OCI-LY3 (cell line): ENCODE measurements at regions not wholly inside any gene's neighbourhood (a gene's known extent, or its start where the extent isn't known, plus 50 kb on each side); places are given as distances from the start of the nearest gene placed in this dataset.

ENCODE experiments used
- H2AFZ ChIP-seq: fragments of 200-600, 300-600 bp; shearing (Covaris generic); 2 replicates; pipeline ENCODE4 v1.6.0; 2014; ENCODE audit warnings: antibody characterized with exemption, low read depth, low read length
- H3K27ac ChIP-seq: fragments of 200-600, 300-600 bp; sonication (generic); 2 replicates; pipeline ENCODE4 v1.5.1; 2014; ENCODE audit warnings: mild to moderate bottlenecking, low read length, moderate library complexity, mixed read lengths
- H3K27me3 ChIP-seq: fragments of 200-600, 300-600 bp; sonication (generic); 2 replicates; pipeline ENCODE4 v1.6.1; 2014; ENCODE audit warnings: low read depth, low read length, mixed read lengths
- H3K36me3 ChIP-seq: fragments of 200-600, 300-600 bp; sonication (generic); replicated peaks from 2 replicates; pipeline ENCODE3; 2014; ENCODE audit warnings: low read depth, low read length, mixed read lengths
- H3K4me1 ChIP-seq: fragments of 300-600, 200-600 bp; sonication (generic); 2 replicates; pipeline ENCODE4 v1.6.1; 2014; ENCODE audit warnings: low read length, mixed read lengths
- H3K4me2 ChIP-seq: fragments of 200-600, 300-600 bp; sonication (generic); 2 replicates; pipeline ENCODE4 v1.6.1; 2014; ENCODE audit warnings: low read length, mixed read lengths
- H3K4me3 ChIP-seq: fragments of 300-600, 200-600 bp; sonication (generic); 2 replicates; pipeline ENCODE4 v1.5.1; 2014; ENCODE audit warnings: antibody characterized with exemption, mild to moderate bottlenecking, low read length, moderate library complexity
- H3K79me2 ChIP-seq: fragments of 300-600, 200-600 bp; shearing (Covaris generic); 2 replicates; pipeline ENCODE4 v1.6.1; 2014; ENCODE audit warnings: mild to moderate bottlenecking, low read length, mixed read lengths
- H3K9ac ChIP-seq: fragments of 300-600, 200-600 bp; shearing (Covaris generic); 2 replicates; pipeline ENCODE4 v1.6.0; 2014; ENCODE audit warnings: mild to moderate bottlenecking, low read length, moderate library complexity
- H3K9me3 ChIP-seq: fragments of 200-600, 300-600 bp; shearing (Covaris generic); 2 replicates; pipeline ENCODE4 v1.6.1; 2014; ENCODE audit warnings: low read length, mixed read lengths; ENCODE audit not compliant: insufficient read depth
- H4K20me1 ChIP-seq: fragments of 200-600, 300-600 bp; sonication (generic); 2 replicates; pipeline ENCODE4 v1.6.1; 2016; ENCODE audit warnings: low read length, mixed read lengths; ENCODE audit not compliant: insufficient read depth
- EZH2phosphoT487 ChIP-seq: fragments of 200-600 bp; shearing (Covaris generic); IDR thresholded peaks from 2 replicates; pipeline ENCODE4 v1.6.1; 2018; ENCODE audit warnings: antibody characterized with exemption, mixed run types, low read depth
- TF ChIP-seq, protein P1 (sequence below): fragments of 200-600, 300-600 bp; sonication (generic); IDR thresholded peaks from 2 replicates; pipeline ENCODE4 v1.5.1; 2014; ENCODE audit warnings: antibody characterized with exemption, low read length, low read depth

DNA sequence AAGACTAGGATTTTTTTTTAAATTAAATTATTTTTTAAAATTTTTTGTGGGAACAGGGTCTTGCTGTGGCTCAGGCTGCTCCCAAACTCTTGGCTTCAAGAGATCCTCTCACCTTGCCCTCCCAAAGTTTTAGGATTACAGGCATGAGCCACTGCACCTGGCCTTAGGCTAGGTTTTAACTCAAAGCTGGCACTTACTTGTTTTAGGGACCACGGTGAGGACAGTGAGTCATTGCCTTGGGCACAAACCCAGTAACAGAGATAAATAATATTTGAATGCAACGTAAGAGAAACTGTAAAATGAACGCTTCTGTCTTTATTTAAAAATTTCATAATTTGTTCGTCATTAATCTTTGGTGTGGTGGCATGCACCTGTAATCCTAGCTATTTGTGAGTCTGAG, 96.6 kb downstream of the GATA3 start:
- H3K36me3 ChIP-seq: no peaks in the 10 kb centered on the region
- peaks cover 6% of the 10 kb centered on the region; the same call in 1 of the 2 replicates for H3K27me3 ChIP-seq
- no peak overlapping the region for H3K9ac ChIP-seq
- no peak overlapping the region for H3K27ac ChIP-seq
- no peak for TF ChIP-seq EZH2phosphoT487
- TF ChIP-seq, protein P1, sequence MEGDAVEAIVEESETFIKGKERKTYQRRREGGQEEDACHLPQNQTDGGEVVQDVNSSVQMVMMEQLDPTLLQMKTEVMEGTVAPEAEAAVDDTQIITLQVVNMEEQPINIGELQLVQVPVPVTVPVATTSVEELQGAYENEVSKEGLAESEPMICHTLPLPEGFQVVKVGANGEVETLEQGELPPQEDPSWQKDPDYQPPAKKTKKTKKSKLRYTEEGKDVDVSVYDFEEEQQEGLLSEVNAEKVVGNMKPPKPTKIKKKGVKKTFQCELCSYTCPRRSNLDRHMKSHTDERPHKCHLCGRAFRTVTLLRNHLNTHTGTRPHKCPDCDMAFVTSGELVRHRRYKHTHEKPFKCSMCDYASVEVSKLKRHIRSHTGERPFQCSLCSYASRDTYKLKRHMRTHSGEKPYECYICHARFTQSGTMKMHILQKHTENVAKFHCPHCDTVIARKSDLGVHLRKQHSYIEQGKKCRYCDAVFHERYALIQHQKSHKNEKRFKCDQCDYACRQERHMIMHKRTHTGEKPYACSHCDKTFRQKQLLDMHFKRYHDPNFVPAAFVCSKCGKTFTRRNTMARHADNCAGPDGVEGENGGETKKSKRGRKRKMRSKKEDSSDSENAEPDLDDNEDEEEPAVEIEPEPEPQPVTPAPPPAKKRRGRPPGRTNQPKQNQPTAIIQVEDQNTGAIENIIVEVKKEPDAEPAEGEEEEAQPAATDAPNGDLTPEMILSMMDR: no peak
- no peak overlapping the region for H3K4me2 ChIP-seq
- H3K9me3 ChIP-seq: no peaks in the 10 kb centered on the region
- H2AFZ ChIP-seq: no peak overlapping the region
- H4K20me1 ChIP-seq: no peaks in the 10 kb centered on the region
- no peaks in the 10 kb centered on the region for H3K4me1 ChIP-seq
- H3K79me2 ChIP-seq: no peaks in the 10 kb centered on the region
- no peak overlapping the region for H3K4me3 ChIP-seq

DNA sequence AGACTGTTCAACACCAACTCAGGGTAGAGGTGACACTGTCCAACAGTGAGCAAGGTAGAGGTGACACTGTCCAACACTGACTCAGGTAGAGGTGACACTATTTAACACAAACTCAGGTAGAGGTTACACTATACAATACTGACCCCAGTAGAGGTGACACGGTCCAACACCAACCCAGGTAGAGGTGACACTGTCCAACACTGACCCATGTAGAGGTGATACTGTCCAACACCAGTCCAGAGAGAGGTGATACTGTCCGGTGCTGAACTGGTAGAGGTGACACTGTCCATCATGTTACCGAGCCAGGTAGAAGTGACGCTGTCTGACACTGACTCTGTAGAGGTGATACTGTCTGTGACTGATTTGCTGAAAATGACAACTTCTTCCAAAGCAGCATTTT, 102.4 kb downstream of the GATA3 start:
- TF ChIP-seq EZH2phosphoT487: no peak
- TF ChIP-seq, protein P1: no peak
- H3K4me1 ChIP-seq: no peaks in the 10 kb centered on the region

DNA sequence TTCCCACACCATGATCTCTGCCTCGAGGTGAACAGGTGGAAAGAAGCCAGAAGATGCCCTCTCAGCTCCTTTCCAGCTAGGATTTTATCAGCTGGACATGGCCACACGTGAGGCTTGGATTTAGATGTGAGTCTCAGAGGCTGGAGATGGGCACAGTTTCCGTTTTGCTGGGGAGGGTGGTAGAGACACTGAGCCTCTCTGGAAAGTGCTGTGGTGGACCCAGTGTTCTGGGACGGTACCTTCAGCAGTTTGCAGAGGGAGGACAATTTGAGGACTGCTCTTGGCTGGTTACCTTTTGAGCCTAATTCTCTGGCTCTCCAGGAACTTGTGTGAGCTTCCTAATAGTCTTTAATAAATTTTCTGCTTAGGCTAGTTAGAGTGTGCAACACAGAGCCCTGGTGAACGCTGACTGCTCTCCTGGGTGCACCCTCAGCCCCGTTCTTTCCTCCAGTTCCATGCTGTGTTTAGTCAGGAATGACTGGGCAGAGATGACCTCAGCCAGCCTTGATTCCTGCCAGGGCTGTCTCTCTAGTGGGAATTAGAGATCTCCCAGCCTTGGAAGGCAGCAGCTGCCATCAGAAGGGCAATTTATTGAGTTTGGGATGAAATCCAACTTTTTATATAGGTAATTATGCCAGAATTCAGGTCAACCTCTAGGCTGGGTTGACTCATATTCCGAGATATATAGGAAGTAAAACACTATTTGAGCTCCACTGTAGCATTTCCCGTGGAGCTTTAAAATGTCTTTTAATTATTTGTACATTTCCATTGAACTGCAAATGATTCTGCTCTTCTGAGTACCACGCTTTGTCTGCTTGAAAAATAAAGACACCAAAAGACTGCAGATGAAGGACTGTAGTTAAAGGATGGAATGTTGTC, 103.9 kb downstream of the GATA3 start:
- TF ChIP-seq EZH2phosphoT487: no peak
- TF ChIP-seq, protein P1: no peak
- no peaks in the 10 kb centered on the region for H4K20me1 ChIP-seq

More for the DNA sequence above, 102.4 kb downstream of the GATA3 start:
- Histone ChIP-seq H2AFZ (no peak overlapping the region), H3K9me3 (no peaks in the 10 kb centered on the region), H3K27me3 (no peaks in the 10 kb centered on the region), H3K4me3 (no peak overlapping the region), H3K9ac (no peak overlapping the region), H3K79me2 (no peaks in the 10 kb centered on the region), H3K4me2 (no peak overlapping the region), H4K20me1 (no peaks in the 10 kb centered on the region), H3K36me3 (no peaks in the 10 kb centered on the region), H3K27ac (no peak overlapping the region)

DNA sequence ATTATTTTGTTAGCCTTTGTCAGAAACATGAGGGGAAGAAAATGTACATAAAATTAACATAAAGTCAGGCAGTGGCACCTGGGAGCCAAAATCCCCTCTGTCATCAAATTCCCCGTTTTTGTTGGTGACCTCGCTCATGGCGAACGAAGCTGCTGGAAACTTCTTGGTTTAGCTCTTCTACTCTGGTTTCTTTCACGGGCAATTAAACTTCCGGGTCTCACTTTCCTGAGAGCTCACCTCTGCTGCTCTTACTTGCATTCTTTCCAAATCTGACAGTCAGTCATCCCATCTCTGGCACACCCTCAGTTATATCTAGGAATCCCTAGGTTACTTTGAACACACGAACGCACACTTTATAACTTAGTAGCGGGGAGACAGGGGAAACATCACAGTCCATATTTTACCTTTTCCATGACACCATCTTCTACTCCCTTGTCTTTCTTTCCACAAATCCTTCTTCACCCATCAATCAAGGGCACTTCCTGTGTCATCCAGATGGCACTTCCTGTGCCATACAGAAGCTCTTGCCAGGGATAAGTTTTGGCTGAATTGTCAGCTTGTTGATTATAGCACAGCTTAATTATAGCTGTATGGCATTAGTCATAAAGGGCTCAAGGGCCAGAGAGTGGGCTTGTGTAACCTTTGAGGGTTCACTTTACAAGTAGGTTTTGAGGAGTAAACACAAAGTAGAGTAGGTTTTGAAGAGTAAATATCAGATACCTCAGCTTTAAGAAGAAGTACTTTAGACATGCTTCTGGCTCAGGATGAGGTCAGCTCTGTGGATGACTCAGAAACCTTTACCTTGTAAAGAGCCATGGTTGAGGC, 105.1 kb downstream of the GATA3 start:
- Histone ChIP-seq H3K9ac (no peak overlapping the region), H2AFZ (no peak overlapping the region), H3K4me3 (no peak overlapping the region), H3K27me3 (no peaks in the 10 kb centered on the region), H3K27ac (no peak overlapping the region), H3K4me2 (no peak overlapping the region), H4K20me1 (no peaks in the 10 kb centered on the region), H3K79me2 (no peaks in the 10 kb centered on the region), H3K36me3 (no peaks in the 10 kb centered on the region), H3K4me1 (no peaks in the 10 kb centered on the region), H3K9me3 (no peaks in the 10 kb centered on the region)
- no peak for TF ChIP-seq EZH2phosphoT487
- TF ChIP-seq, protein P1: no peak

More for the DNA sequence above, 103.9 kb downstream of the GATA3 start:
- H3K4me2 ChIP-seq: no peak overlapping the region
- no peaks in the 10 kb centered on the region for H3K4me1 ChIP-seq
- no peaks in the 10 kb centered on the region for H3K36me3 ChIP-seq
- no peak overlapping the region for H3K27ac ChIP-seq
- no peaks in the 10 kb centered on the region for H3K9me3 ChIP-seq
- no peaks in the 10 kb centered on the region for H3K79me2 ChIP-seq
- no peaks in the 10 kb centered on the region for H3K27me3 ChIP-seq
- H3K4me3 ChIP-seq: no peak overlapping the region
- H3K9ac ChIP-seq: no peak overlapping the region
- H2AFZ ChIP-seq: no peak overlapping the region
